Neural cell (in vitro differentiated cells): ENCODE measurements at regions not wholly inside any gene's neighbourhood (a gene's known extent, or its start where the extent isn't known, plus 50 kb on each side); places are given as distances from the start of the nearest gene placed in this dataset.

ENCODE experiments used
- EZH2 ChIP-seq: fragments of 200-600, 300-800 bp; shearing (Covaris generic), sonication (generic); IDR thresholded peaks from 2 replicates; pipeline ENCODE4 v1.6.1; 2014; ENCODE audit warnings: antibody characterized with exemption, low read length, borderline replicate concordance, mild to moderate bottlenecking; ENCODE audit not compliant: insufficient read depth, poor library complexity, severe bottlenecking
- MXI1 ChIP-seq: fragments of 450-650 bp; conservative IDR thresholded peaks from 2 replicates; pipeline ENCODE4 v1.6.1; 2014; ENCODE audit warnings: antibody characterized with exemption, mild to moderate bottlenecking; ENCODE audit not compliant: poor library complexity, severe bottlenecking
- POLR2AphosphoS5 ChIP-seq: IDR thresholded peaks from 2 replicates; pipeline ENCODE4 v1.6.1; 2012
- RAD21 ChIP-seq: fragments of 450-650 bp; conservative IDR thresholded peaks from 2 replicates; pipeline ENCODE4 v1.6.1; 2014; ENCODE audit warnings: antibody characterized with exemption, mild to moderate bottlenecking, moderate library complexity
- TAF1 ChIP-seq: IDR thresholded peaks from 2 replicates; pipeline ENCODE4 v1.6.1; 2012; ENCODE audit warnings: low read depth
- TF ChIP-seq, protein P1 (sequence below): fragments of 450-650 bp; IDR thresholded peaks from 2 replicates; pipeline ENCODE4 v1.5.1; 2014; ENCODE audit warnings: antibody characterized with exemption, mild to moderate bottlenecking, moderate library complexity; ENCODE audit not compliant: poor library complexity, severe bottlenecking

DNA sequence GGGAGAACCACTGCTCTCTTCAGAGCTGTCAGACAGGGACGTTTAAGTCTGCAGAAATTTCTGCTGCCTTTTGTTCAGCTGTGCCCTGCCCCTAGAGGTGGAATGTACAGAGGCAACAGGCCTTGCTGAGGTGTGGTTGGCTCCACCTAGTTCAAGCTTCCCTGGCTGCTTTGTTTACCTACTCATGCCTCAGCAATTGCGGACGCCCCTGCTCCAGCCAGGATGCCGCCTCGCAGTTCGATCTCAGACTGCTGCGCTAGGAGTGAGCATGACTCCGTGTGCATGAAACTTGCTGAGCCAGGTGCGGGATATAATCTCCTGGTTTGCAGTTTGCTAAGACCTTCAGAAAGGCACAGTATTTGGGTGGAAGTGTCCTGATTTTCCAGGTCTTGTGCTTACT, 70.9 kb downstream of the MAGEB5 start:
- TF ChIP-seq, protein P1, sequence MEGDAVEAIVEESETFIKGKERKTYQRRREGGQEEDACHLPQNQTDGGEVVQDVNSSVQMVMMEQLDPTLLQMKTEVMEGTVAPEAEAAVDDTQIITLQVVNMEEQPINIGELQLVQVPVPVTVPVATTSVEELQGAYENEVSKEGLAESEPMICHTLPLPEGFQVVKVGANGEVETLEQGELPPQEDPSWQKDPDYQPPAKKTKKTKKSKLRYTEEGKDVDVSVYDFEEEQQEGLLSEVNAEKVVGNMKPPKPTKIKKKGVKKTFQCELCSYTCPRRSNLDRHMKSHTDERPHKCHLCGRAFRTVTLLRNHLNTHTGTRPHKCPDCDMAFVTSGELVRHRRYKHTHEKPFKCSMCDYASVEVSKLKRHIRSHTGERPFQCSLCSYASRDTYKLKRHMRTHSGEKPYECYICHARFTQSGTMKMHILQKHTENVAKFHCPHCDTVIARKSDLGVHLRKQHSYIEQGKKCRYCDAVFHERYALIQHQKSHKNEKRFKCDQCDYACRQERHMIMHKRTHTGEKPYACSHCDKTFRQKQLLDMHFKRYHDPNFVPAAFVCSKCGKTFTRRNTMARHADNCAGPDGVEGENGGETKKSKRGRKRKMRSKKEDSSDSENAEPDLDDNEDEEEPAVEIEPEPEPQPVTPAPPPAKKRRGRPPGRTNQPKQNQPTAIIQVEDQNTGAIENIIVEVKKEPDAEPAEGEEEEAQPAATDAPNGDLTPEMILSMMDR: no peak
- TF ChIP-seq EZH2: no peak
- TF ChIP-seq POLR2AphosphoS5: no peak
- TF ChIP-seq TAF1: no peak
- no peak for TF ChIP-seq RAD21
- no peak for TF ChIP-seq MXI1
